ENCODE measurements at regions not wholly inside any gene's neighbourhood (a gene's known extent, or its start where the extent isn't known, plus 50 kb on each side); places are given as distances from the start of the nearest gene placed in this dataset.
"Not testable (repeated sequence)": the region's sequence is repeated elsewhere in the genome, so short reads cannot be mapped to it uniquely, and the experiment has no call there.

DNA sequence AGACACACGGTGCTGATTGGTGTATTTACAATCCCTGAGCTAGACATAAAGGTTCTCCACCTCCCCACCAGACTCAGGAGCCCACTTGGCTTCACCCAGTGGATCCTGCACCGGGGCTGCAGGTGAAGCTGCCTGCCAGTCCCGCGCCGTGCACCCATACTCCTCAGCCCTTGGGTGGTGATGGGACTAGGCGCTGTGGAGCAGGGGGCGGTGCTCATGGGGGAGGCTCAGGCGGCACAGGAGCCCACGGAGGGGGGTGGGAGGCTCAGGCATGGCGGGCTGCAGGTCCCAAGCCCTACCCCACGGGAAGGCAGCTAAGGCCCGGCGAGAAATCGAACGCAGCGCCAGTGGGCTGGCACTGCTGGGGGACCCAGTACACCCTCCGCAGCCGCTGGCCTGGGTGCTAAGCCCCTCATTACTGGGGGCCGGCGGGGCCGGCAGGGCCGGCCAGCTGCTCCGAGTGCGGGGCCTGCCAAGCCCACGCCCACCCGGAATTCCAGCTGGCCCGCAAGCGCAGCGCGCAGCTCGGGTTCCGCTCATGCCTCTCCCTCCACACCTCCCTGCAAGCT, 1447.2 kb downstream of the RAPGEF2 start:
- intact Hi-C loops (cut with micrococcal nuclease); H3K36me3 Mint-ChIP-seq (ENCODE audit: low read depth); H3K4me3 Mint-ChIP-seq; H3K4me1 Mint-ChIP-seq; H3K27ac Mint-ChIP-seq; H3K27me3 Mint-ChIP-seq; DNase-seq; H3K9me3 Mint-ChIP-seq: not testable (repeated sequence)

- Mint-ChIP-seq H3K4me3 (no peak overlapping the region), H3K4me1 (no peaks in the 10 kb centered on the region), H3K27me3 (no peaks in the 10 kb centered on the region), H3K27ac (no peak overlapping the region), H3K9me3 (no peaks in the 10 kb centered on the region), H3K36me3 (ENCODE audit: low read depth) (no peaks in the 10 kb centered on the region)
- DNase-seq: no peak
- intact Hi-C loops (cut with micrococcal nuclease): no loop called here
Observed at GRCh38 chr4:160562661-160563060, 1459.8 kb downstream of the RAPGEF2 start.

DNA sequence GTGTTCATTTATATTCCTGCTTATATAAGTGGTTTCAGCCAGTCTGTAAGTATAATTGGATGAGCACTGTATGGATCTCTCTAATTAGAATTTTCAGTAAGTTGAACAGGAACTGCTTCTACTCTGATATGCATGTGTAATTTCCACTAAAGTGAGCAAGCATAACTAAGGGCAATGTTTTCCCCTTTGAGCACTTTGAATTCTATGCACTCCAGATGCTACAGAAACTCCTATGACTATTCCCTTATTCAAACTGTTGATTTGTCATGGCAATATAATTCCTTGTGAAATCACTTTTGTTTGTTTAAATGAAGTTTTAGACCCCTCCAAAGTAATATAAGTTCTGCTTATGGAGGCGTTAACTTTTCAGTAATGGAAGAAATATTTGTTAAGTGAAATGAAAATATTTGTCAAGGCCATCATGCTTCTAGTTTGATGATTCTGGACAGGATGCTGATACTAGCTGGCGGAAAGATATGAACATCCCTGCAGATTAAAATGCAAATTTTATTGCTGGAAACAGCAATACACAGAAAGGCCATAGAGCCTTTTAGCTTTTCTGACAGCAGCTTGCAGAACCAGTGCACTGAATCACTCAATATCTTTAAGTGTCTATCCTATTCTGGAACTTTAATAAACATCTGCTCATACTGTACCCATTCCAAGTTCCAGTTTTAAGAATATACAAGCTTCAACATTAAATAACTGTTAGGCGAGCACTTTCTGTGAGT, 1460.8 kb downstream of the RAPGEF2 start:
- H3K9me3 Mint-ChIP-seq: no peaks in the 10 kb centered on the region
- no peak for DNase-seq
- H3K27ac Mint-ChIP-seq: no peak overlapping the region
- intact Hi-C loops (cut with micrococcal nuclease): no loop called here
- no peak overlapping the region for H3K4me3 Mint-ChIP-seq
- H3K36me3 Mint-ChIP-seq (ENCODE audit: low read depth): no peaks in the 10 kb centered on the region
- H3K27me3 Mint-ChIP-seq: no peaks in the 10 kb centered on the region
- no peaks in the 10 kb centered on the region for H3K4me1 Mint-ChIP-seq

DNA sequence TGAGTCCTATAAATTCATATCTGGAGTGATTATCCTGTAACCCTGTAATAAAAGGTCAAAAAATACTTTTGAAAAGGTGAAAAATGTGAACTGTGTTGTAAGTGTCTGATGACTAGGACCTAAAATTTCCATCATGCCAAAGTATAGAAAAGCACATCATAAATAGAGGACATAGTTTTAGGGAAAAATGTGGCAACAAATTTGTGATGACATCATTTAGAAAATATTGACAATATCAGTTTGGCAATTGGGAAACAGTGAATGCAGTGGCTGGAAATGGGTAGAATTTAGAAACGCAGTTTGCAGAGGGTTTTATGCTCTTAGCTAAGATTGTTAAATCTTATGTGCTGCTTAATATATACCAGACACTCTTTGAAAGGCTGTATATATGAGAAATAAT, 1464.8 kb downstream of the RAPGEF2 start:
- no peak for DNase-seq
- no peaks in the 10 kb centered on the region for H3K36me3 Mint-ChIP-seq (ENCODE audit: low read depth)
- no peaks in the 10 kb centered on the region for H3K4me1 Mint-ChIP-seq
- no peak overlapping the region for H3K27ac Mint-ChIP-seq
- no peaks in the 10 kb centered on the region for H3K27me3 Mint-ChIP-seq
- H3K9me3 Mint-ChIP-seq: peaks cover 4% of the 10 kb centered on the region
- intact Hi-C loops (cut with micrococcal nuclease): no loop called here
- no peak overlapping the region for H3K4me3 Mint-ChIP-seq

DNA sequence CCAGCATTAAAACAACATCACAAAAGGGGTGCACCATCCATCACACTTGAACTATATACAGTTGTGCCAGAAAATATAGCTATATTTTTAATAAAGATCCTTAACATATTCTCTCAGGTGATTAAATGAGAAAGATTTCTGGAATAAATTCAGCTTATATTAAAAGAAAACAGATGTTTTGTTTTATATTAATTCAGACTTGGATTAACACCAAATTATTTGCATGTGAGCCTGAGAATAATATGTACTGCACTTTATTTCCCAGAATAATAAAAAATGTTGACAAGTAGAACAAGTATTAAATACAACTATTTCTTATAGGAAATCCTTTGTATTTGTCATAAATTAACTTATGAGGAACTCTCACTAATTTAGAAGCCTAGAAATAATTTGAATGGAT, 1467.4 kb downstream of the RAPGEF2 start:
- H3K4me3 Mint-ChIP-seq: no peak overlapping the region
- no peaks in the 10 kb centered on the region for H3K27me3 Mint-ChIP-seq
- no peak for DNase-seq
- H3K27ac Mint-ChIP-seq: no peak overlapping the region
- no peaks in the 10 kb centered on the region for H3K4me1 Mint-ChIP-seq
- intact Hi-C loops (cut with micrococcal nuclease): no loop called here
- H3K36me3 Mint-ChIP-seq (ENCODE audit: low read depth): no peaks in the 10 kb centered on the region
- peaks cover 4% of the 10 kb centered on the region for H3K9me3 Mint-ChIP-seq

DNA sequence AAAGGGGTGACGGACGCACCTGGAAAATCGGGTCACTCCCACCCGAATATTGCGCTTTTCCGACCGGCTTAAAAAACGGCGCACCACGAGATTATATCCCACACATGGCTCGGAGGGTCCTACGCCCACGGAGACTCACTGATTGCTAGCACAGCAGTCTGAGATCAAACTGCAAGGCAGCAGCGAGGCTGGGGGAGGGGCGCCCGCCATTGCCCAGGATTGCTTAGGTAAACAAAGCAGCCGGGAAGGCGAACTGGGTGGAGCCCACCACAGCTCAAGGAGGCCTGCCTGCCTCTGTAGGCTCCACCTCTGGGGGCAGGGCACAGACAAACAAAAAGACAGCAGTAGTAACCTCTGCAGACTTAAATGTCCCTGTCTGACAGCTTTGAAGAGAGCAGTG, 1471.4 kb downstream of the RAPGEF2 start:
- H3K27ac Mint-ChIP-seq; H3K4me1 Mint-ChIP-seq; H3K27me3 Mint-ChIP-seq; intact Hi-C loops (cut with micrococcal nuclease); H3K4me3 Mint-ChIP-seq; DNase-seq; H3K36me3 Mint-ChIP-seq (ENCODE audit: low read depth); H3K9me3 Mint-ChIP-seq: not testable (repeated sequence)

GRCh38 chr4:160580581-160580980, 1477.7 kb downstream of the RAPGEF2 start:
- H3K36me3 Mint-ChIP-seq (ENCODE audit: low read depth): no peaks in the 10 kb centered on the region
- intact Hi-C loops (cut with micrococcal nuclease): no loop called here
- H3K9me3 Mint-ChIP-seq: peaks cover under 1% of the 10 kb centered on the region
- no peak for DNase-seq
- no peaks in the 10 kb centered on the region for H3K4me1 Mint-ChIP-seq
- H3K27ac Mint-ChIP-seq: no peak overlapping the region
- H3K27me3 Mint-ChIP-seq: no peaks in the 10 kb centered on the region
- no peak overlapping the region for H3K4me3 Mint-ChIP-seq

- Mint-ChIP-seq H3K9me3 (peaks cover 4% of the 10 kb centered on the region), H3K4me1 (no peaks in the 10 kb centered on the region), H3K27me3 (no peaks in the 10 kb centered on the region), H3K36me3 (ENCODE audit: low read depth) (no peaks in the 10 kb centered on the region), H3K4me3 (no peak overlapping the region), H3K27ac (no peak overlapping the region)
- intact Hi-C loops (cut with micrococcal nuclease): no loop called here
- DNase-seq: no peak
Observed at GRCh38 chr4:160592258-160592657, 1489.4 kb downstream of the RAPGEF2 start.

DNA sequence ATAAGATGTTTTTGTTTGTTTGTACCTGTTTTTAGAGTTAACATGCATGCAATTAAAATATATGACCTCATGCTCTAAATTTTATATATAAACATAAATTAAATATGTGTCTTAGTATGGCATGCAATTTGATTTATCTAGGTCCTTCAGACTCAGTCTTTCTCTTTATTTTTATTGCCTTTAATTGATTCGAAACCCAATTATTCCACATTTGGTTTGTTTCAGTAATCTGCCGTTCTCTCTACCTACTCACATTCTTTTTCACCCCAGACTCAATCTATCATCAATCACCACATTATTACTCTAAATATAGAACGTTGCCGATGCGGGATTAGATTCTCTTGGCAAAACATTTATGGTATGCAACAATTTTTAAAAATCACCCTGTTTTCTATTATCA, 1492.8 kb downstream of the RAPGEF2 start:
- Mint-ChIP-seq H3K27ac (no peak overlapping the region), H3K27me3 (no peaks in the 10 kb centered on the region), H3K4me1 (no peaks in the 10 kb centered on the region), H3K9me3 (peaks cover 4% of the 10 kb centered on the region), H3K4me3 (no peak overlapping the region), H3K36me3 (ENCODE audit: low read depth) (no peaks in the 10 kb centered on the region)
- intact Hi-C loops (cut with micrococcal nuclease): no loop called here
- DNase-seq: no peak

DNA sequence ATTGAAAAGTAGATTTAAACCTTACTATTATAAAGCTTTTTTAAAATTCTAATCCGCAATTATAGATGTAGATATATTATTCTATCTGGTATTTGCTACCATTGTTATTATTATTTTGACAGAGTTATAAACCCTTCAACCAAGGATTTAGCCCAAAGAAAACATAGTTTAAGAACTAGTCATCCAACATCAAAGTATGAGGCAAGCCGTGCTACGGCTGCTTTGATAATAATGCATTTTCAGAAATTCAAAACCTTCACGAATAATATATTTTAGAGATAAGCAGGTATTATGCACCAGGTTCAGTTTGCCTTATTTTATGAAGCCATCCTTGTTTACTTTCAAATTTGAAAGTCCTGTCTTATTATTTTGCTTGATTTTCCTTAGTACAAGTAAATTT, 1501.7 kb downstream of the RAPGEF2 start:
- Mint-ChIP-seq H3K4me1 (no peaks in the 10 kb centered on the region), H3K36me3 (ENCODE audit: low read depth) (no peaks in the 10 kb centered on the region), H3K9me3 (no peaks in the 10 kb centered on the region), H3K27me3 (no peaks in the 10 kb centered on the region), H3K4me3 (no peak overlapping the region), H3K27ac (no peak overlapping the region)
- intact Hi-C loops (cut with micrococcal nuclease): no loop called here
- no peak for DNase-seq

- Mint-ChIP-seq H3K27ac (no peak overlapping the region), H3K4me3 (no peak overlapping the region), H3K36me3 (ENCODE audit: low read depth) (no peaks in the 10 kb centered on the region), H3K4me1 (no peaks in the 10 kb centered on the region), H3K9me3 (no peaks in the 10 kb centered on the region), H3K27me3 (no peaks in the 10 kb centered on the region)
- no peak for DNase-seq
- intact Hi-C loops (cut with micrococcal nuclease): no loop called here
Observed at GRCh38 chr4:160611181-160611580, 1508.3 kb downstream of the RAPGEF2 start.

GRCh38 chr4:160631044-160631443, 1528.2 kb downstream of the RAPGEF2 start:
- no peaks in the 10 kb centered on the region for H3K9me3 Mint-ChIP-seq
- DNase-seq: no peak
- no peaks in the 10 kb centered on the region for H3K27me3 Mint-ChIP-seq
- no peaks in the 10 kb centered on the region for H3K36me3 Mint-ChIP-seq (ENCODE audit: low read depth)
- no peaks in the 10 kb centered on the region for H3K4me1 Mint-ChIP-seq
- intact Hi-C loops (cut with micrococcal nuclease): no loop called here
- no peak overlapping the region for H3K4me3 Mint-ChIP-seq
- H3K27ac Mint-ChIP-seq: no peak overlapping the region

GRCh38 chr4:160652790-160653189, 1511.0 kb downstream of the FSTL5 start:
- no peak for DNase-seq
- Mint-ChIP-seq H3K27me3 (no peaks in the 10 kb centered on the region), H3K4me3 (no peak overlapping the region), H3K9me3 (peaks cover 4% of the 10 kb centered on the region), H3K36me3 (ENCODE audit: low read depth) (no peaks in the 10 kb centered on the region), H3K27ac (no peak overlapping the region), H3K4me1 (no peaks in the 10 kb centered on the region)
- intact Hi-C loops (cut with micrococcal nuclease): no loop called here

GRCh38 chr4:160675550-160675949, 1488.2 kb downstream of the FSTL5 start:
- Mint-ChIP-seq H3K4me1 (no peaks in the 10 kb centered on the region), H3K27ac (no peak overlapping the region), H3K36me3 (ENCODE audit: low read depth) (no peaks in the 10 kb centered on the region), H3K9me3 (no peaks in the 10 kb centered on the region), H3K27me3 (no peaks in the 10 kb centered on the region), H3K4me3 (no peak overlapping the region)
- no peak for DNase-seq
- intact Hi-C loops (cut with micrococcal nuclease): no loop called here

DNA sequence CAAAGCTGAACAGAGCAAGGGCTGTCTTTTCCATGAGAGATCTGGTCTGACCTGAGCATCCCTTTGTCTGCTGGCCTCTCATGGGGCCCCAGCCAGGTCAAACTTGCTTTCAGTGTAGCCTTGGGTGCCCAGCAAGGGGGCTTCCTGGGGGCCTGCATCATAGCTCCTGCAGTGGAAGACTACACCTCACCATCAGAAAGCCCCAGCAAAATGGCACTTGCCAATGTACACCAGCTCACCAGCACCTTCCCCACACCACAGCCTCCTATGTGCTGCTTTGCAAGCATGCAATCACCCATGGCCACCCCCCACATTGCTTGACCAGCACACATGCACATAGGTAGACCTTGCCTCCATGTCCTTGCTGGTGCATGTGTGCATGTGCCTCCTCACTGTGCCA, 1478.1 kb downstream of the FSTL5 start:
- intact Hi-C loops (cut with micrococcal nuclease): no loop called here
- peaks cover 10% of the 10 kb centered on the region for H3K9me3 Mint-ChIP-seq
- no peak overlapping the region for H3K27ac Mint-ChIP-seq
- H3K36me3 Mint-ChIP-seq (ENCODE audit: low read depth): no peaks in the 10 kb centered on the region
- no peaks in the 10 kb centered on the region for H3K27me3 Mint-ChIP-seq
- no peaks in the 10 kb centered on the region for H3K4me1 Mint-ChIP-seq
- no peak for DNase-seq
- no peak overlapping the region for H3K4me3 Mint-ChIP-seq

All from activated CD4-positive, alpha-beta T cell treated with anti-CD3 and anti-CD28 coated beads, Interleukin-2, amount 10 ng/mL, durations not matched to agents 24 days and 14 days (primary cell).